HL-60 (cell line): ENCODE measurements at regions not wholly inside any gene's neighbourhood (a gene's known extent, or its start where the extent isn't known, plus 50 kb on each side); places are given as distances from the start of the nearest gene placed in this dataset.

Experiments used
- GABPA ChIP-seq: IDR thresholded peaks from 2 replicates; pipeline ENCODE4 v1.6.1; 2012; ENCODE audit warnings: low read depth
- SPI1 ChIP-seq: IDR thresholded peaks from 2 replicates; pipeline ENCODE4 v1.6.1; 2012; ENCODE audit warnings: low read depth, mild to moderate bottlenecking, borderline replicate concordance
- TF ChIP-seq, protein P1 (sequence below): IDR thresholded peaks from one replicate; pipeline ENCODE4 v1.5.1; 2011; ENCODE audit warnings: low read length, control low read depth, inconsistent platforms; ENCODE audit not compliant: insufficient read depth
- TF ChIP-seq, protein P2 (sequence below): IDR thresholded peaks from 2 replicates; pipeline ENCODE4 v1.6.1; 2012; ENCODE audit warnings: low read depth; ENCODE audit not compliant: insufficient replicate concordance

DNA sequence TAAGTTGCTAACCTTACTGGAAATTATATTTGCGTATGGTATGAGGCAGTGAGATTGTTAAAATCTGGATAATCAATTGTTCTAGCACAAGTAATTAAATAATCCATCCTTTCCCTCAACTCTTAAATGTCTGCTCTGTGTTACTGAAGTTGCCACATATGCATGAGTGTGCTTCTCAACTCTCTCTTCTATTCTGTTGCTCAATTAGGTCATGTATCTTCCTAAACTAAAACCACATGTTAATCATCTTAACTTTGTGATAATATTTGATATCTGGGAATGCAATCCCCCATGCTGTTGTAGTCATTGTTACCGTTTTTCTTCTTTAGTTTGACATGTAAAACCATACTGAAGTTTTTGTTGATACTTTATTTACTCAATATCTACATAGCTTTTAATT, 63.5 kb upstream of the STMND1 start:
- TF ChIP-seq, protein P1, sequence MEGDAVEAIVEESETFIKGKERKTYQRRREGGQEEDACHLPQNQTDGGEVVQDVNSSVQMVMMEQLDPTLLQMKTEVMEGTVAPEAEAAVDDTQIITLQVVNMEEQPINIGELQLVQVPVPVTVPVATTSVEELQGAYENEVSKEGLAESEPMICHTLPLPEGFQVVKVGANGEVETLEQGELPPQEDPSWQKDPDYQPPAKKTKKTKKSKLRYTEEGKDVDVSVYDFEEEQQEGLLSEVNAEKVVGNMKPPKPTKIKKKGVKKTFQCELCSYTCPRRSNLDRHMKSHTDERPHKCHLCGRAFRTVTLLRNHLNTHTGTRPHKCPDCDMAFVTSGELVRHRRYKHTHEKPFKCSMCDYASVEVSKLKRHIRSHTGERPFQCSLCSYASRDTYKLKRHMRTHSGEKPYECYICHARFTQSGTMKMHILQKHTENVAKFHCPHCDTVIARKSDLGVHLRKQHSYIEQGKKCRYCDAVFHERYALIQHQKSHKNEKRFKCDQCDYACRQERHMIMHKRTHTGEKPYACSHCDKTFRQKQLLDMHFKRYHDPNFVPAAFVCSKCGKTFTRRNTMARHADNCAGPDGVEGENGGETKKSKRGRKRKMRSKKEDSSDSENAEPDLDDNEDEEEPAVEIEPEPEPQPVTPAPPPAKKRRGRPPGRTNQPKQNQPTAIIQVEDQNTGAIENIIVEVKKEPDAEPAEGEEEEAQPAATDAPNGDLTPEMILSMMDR: no peak
- TF ChIP-seq GABPA (no peak), SPI1 (no peak)
- TF ChIP-seq, protein P2, sequence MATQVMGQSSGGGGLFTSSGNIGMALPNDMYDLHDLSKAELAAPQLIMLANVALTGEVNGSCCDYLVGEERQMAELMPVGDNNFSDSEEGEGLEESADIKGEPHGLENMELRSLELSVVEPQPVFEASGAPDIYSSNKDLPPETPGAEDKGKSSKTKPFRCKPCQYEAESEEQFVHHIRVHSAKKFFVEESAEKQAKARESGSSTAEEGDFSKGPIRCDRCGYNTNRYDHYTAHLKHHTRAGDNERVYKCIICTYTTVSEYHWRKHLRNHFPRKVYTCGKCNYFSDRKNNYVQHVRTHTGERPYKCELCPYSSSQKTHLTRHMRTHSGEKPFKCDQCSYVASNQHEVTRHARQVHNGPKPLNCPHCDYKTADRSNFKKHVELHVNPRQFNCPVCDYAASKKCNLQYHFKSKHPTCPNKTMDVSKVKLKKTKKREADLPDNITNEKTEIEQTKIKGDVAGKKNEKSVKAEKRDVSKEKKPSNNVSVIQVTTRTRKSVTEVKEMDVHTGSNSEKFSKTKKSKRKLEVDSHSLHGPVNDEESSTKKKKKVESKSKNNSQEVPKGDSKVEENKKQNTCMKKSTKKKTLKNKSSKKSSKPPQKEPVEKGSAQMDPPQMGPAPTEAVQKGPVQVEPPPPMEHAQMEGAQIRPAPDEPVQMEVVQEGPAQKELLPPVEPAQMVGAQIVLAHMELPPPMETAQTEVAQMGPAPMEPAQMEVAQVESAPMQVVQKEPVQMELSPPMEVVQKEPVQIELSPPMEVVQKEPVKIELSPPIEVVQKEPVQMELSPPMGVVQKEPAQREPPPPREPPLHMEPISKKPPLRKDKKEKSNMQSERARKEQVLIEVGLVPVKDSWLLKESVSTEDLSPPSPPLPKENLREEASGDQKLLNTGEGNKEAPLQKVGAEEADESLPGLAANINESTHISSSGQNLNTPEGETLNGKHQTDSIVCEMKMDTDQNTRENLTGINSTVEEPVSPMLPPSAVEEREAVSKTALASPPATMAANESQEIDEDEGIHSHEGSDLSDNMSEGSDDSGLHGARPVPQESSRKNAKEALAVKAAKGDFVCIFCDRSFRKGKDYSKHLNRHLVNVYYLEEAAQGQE: no peak
